Fibroblast of pulmonary artery (primary cell): ENCODE measurements at regions not wholly inside any gene's neighbourhood (a gene's known extent, or its start where the extent isn't known, plus 50 kb on each side); places are given as distances from the start of the nearest gene placed in this dataset.

ENCODE experiments used
- DNase-seq: peaks from one replicate; pipeline ENCODE4 v3.0.0-alpha.2; 2010; ENCODE audit warnings: low read depth
- H3K4me3 ChIP-seq: replicated peaks from 2 replicates; pipeline ENCODE4 v1.5.1; 2011; ENCODE audit warnings: low read depth, mild to moderate bottlenecking, control low read depth, low read length, moderate library complexity
- TF ChIP-seq, protein P1 (sequence below): IDR thresholded peaks from 2 replicates; pipeline ENCODE4 v1.5.1; 2011; ENCODE audit warnings: mild to moderate bottlenecking, control low read depth, low read length, inconsistent platforms; ENCODE audit errors: missing control alignments

DNA sequence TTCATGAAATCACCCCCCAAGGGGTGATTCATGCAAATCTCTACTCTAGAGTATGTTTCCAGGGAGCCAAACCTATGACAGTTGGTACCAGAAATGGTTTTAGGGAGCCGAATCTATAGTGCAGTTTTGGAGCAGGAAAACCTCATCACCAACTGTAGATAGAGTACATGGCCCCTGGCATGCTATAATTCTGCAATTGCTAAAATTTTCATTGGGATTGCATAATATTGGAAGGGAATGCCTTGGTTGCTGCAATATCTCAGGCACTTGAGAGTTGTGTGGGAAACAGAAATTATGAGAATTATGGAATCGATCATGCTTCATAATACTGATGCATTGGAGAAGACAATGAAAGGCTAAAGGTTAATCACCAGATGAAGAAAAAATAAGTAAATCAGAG is 148.2 kb upstream of the PLPPR1 start:
- TF ChIP-seq, protein P1, sequence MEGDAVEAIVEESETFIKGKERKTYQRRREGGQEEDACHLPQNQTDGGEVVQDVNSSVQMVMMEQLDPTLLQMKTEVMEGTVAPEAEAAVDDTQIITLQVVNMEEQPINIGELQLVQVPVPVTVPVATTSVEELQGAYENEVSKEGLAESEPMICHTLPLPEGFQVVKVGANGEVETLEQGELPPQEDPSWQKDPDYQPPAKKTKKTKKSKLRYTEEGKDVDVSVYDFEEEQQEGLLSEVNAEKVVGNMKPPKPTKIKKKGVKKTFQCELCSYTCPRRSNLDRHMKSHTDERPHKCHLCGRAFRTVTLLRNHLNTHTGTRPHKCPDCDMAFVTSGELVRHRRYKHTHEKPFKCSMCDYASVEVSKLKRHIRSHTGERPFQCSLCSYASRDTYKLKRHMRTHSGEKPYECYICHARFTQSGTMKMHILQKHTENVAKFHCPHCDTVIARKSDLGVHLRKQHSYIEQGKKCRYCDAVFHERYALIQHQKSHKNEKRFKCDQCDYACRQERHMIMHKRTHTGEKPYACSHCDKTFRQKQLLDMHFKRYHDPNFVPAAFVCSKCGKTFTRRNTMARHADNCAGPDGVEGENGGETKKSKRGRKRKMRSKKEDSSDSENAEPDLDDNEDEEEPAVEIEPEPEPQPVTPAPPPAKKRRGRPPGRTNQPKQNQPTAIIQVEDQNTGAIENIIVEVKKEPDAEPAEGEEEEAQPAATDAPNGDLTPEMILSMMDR = no peak
- no peak for DNase-seq
- no peak overlapping the region for H3K4me3 ChIP-seq

DNA sequence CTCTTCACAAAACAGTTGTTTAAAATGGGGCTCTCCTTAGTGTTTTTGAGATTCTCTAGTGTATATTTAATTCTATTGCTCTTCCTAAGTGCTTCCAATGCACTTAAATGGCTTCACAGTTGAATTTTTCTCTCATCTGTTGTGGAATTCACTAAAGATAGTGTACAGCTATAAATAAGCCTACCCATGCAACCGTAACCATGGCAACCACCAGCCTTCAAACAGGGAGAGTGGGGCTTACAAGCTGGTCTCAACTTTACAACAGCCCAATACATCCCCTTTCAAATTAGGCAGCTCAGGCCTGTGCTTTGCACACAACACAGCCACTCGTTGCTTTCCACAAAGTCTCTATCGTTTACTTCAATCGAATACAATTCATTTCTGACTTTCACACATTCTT is 144.0 kb upstream of the PLPPR1 start:
- no peak overlapping the region for H3K4me3 ChIP-seq
- DNase-seq = no peak
- TF ChIP-seq, protein P1 = no peak

DNA sequence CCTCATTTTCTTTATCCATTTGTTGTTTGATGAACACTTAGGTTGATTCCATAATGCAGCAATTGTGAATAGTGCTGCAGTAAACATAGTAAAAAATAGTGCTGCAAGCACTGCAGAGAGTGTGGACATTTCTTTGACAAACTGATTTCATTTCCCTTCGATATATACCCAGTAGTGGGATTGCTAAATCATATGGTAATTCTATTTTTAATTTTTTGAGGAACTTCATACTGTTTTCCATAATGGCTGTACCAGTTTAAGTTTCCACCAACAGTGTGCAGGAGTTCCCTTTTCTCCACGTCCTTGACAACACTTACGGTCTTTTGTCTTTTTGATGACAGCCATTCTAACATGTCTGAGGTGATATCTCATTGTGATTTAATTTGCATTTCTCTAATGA is 138.2 kb upstream of the PLPPR1 start:
- H3K4me3 ChIP-seq = no peak overlapping the region
- TF ChIP-seq, protein P1 = no peak
- no peak for DNase-seq

DNA sequence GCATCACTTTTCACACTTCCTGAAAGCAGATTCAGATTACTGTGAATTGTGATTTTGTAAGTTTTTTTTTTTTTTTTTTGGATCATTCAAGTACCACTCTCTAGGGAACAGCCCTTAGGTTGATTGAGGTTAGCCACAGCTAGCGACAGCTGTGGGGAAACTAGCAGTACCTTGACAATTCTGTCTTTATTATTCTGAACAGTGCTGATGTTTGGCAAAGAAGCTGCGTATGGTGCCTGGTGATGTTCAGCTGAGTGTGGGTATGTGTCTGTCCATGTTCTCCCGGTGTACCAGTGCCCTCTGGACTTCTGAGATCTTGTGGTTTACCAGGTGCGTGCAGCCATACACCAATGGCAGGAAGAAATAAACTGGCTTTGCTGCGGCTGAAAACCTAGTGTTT is 117.3 kb upstream of the PLPPR1 start:
- TF ChIP-seq, protein P1 = no peak
- no peak overlapping the region for H3K4me3 ChIP-seq
- DNase-seq = no peak

DNA sequence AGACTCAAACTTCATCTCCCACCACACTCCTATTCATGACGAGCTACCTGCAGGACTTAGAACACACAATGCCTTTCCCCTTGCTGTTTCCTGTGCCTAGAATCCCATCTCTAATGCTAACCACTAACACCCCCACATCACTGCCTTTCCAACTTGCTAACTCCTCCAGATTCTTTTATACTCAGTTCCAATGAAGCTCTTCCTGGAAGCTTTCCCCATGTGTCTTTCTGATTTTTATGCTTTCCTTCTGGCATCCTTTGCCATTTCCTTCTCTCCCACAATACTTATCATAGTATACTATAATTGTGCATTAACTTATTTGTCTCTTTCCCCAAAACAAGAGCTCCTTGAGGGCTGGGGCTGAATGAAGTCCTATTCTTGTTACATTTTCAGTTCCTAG is 115.3 kb upstream of the PLPPR1 start:
- no peak for DNase-seq
- TF ChIP-seq, protein P1 = no peak
- H3K4me3 ChIP-seq = no peak overlapping the region

DNA sequence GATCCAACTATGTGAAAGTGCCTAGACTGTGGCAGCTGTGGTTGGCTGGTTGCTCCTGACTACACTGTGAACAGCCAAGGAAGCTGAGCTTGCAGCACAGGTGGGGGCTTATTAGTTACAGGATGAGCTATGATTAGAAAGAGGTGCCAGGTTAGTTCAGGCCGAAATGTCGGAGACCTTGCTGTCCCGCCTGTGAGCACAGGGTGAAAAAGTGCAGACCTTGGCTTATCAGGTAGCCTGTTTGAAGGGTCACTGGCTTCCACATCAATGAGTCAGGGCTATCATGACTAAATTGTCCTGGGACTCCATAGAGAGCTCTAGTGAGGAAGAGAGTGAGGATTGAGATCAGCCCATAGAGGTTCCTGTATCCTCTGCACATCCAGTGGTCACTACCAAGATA is 114.3 kb upstream of the PLPPR1 start:
- DNase-seq = no peak
- TF ChIP-seq, protein P1 = no peak
- H3K4me3 ChIP-seq = no peak overlapping the region

DNA sequence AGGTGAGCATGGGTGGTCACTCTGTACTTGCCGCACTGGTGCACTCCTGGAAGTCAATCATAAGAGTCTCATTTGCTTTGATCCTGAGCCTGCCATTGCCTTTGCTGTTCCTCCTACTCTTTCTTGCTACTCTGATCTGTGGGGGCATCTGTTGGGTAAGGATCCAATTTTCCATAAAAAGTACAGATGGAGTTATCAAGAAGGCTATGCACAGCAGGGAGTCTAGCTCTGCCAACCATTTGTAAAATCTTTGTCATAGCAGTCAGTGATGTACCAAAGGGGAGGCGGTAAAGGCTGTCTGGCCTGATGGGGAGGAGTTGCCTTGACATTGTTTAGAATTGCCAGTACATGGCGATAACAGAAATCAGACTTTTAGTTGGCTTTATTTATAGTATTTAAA is 109.0 kb upstream of the PLPPR1 start:
- no peak overlapping the region for H3K4me3 ChIP-seq

More for the DNA sequence above, 109.0 kb upstream of the PLPPR1 start:
- DNase-seq = no peak
- TF ChIP-seq, protein P1 = no peak
